ENCODE measurements at regions not wholly inside any gene's neighbourhood (a gene's known extent, or its start where the extent isn't known, plus 50 kb on each side); places are given as distances from the start of the nearest gene placed in this dataset.

GRCh38 chr13:58933475-58933874, 1230.3 kb downstream of the DIAPH3 start:
- TF ChIP-seq CTCF (IDR thresholded peaks at IDR 0.05; ENCODE audit: unreplicated experiment) = no peak
- Mint-ChIP-seq H3K36me3 (ENCODE audit: insufficient read depth, unreplicated experiment) (no peaks in the 10 kb centered on the region), H3K4me3 (ENCODE audit: low read depth, unreplicated experiment) (no peak overlapping the region), H3K9me3 (ENCODE audit: low read depth, unreplicated experiment) (no peaks in the 10 kb centered on the region), H3K4me1 (ENCODE audit: low read depth, unreplicated experiment) (no peaks in the 10 kb centered on the region), H3K27ac (ENCODE audit: unreplicated experiment) (no peak overlapping the region), H3K27me3 (ENCODE audit: unreplicated experiment) (no peaks in the 10 kb centered on the region)
- DNase-seq = no peak
- no TSS peak for BruUV-seq (replicated peaks)
- CTCF ChIA-PET = no interaction called here
- intact Hi-C loops (cut with micrococcal nuclease; ENCODE audit: unreplicated experiment) = no loop called here

GRCh38 chr13:58935689-58936088, 1228.0 kb downstream of the DIAPH3 start:
- no peaks in the 10 kb centered on the region for H3K36me3 Mint-ChIP-seq (ENCODE audit: insufficient read depth, unreplicated experiment)
- H3K27me3 Mint-ChIP-seq (ENCODE audit: unreplicated experiment) = no peaks in the 10 kb centered on the region
- BruUV-seq (replicated peaks) = no TSS peak
- no peaks in the 10 kb centered on the region for H3K9me3 Mint-ChIP-seq (ENCODE audit: low read depth, unreplicated experiment)
- CTCF ChIA-PET = no interaction called here
- H3K4me1 Mint-ChIP-seq (ENCODE audit: low read depth, unreplicated experiment) = no peaks in the 10 kb centered on the region
- TF ChIP-seq CTCF (IDR thresholded peaks at IDR 0.05; ENCODE audit: unreplicated experiment) = no peak
- no peak overlapping the region for H3K4me3 Mint-ChIP-seq (ENCODE audit: low read depth, unreplicated experiment)
- no peak overlapping the region for H3K27ac Mint-ChIP-seq (ENCODE audit: unreplicated experiment)
- intact Hi-C loops (cut with micrococcal nuclease; ENCODE audit: unreplicated experiment) = no loop called here
- DNase-seq = no peak

GRCh38 chr13:58946274-58946673, 1217.5 kb downstream of the DIAPH3 start:
- H3K27me3 Mint-ChIP-seq (ENCODE audit: unreplicated experiment) = no peaks in the 10 kb centered on the region
- H3K27ac Mint-ChIP-seq (ENCODE audit: unreplicated experiment) = no peak overlapping the region
- CTCF ChIA-PET = no interaction called here
- H3K4me3 Mint-ChIP-seq (ENCODE audit: low read depth, unreplicated experiment) = no peak overlapping the region
- H3K9me3 Mint-ChIP-seq (ENCODE audit: low read depth, unreplicated experiment) = peaks cover 2% of the 10 kb centered on the region
- TF ChIP-seq CTCF (IDR thresholded peaks at IDR 0.05; ENCODE audit: unreplicated experiment) = no peak
- intact Hi-C loops (cut with micrococcal nuclease; ENCODE audit: unreplicated experiment) = no loop called here
- BruUV-seq (replicated peaks) = no TSS peak
- H3K4me1 Mint-ChIP-seq (ENCODE audit: low read depth, unreplicated experiment) = no peaks in the 10 kb centered on the region
- no peaks in the 10 kb centered on the region for H3K36me3 Mint-ChIP-seq (ENCODE audit: insufficient read depth, unreplicated experiment)
- DNase-seq = no peak

- H3K27me3 Mint-ChIP-seq (ENCODE audit: unreplicated experiment) = no peaks in the 10 kb centered on the region
- no peaks in the 10 kb centered on the region for H3K9me3 Mint-ChIP-seq (ENCODE audit: low read depth, unreplicated experiment)
- CTCF ChIA-PET = no interaction called here
- DNase-seq = no peak
- no peak for TF ChIP-seq CTCF (IDR thresholded peaks at IDR 0.05; ENCODE audit: unreplicated experiment)
- BruUV-seq (replicated peaks) = no TSS peak
- no peaks in the 10 kb centered on the region for H3K4me1 Mint-ChIP-seq (ENCODE audit: low read depth, unreplicated experiment)
- no peak overlapping the region for H3K27ac Mint-ChIP-seq (ENCODE audit: unreplicated experiment)
- intact Hi-C loops (cut with micrococcal nuclease; ENCODE audit: unreplicated experiment) = no loop called here
- H3K4me3 Mint-ChIP-seq (ENCODE audit: low read depth, unreplicated experiment) = no peak overlapping the region
- no peaks in the 10 kb centered on the region for H3K36me3 Mint-ChIP-seq (ENCODE audit: insufficient read depth, unreplicated experiment)
These were observed 1214.1 kb downstream of the DIAPH3 start for GRCh38 chr13:58949646-58950045.

GRCh38 chr13:58950911-58951310, 1212.8 kb downstream of the DIAPH3 start:
- no TSS peak for BruUV-seq (replicated peaks)
- H3K36me3 Mint-ChIP-seq (ENCODE audit: insufficient read depth, unreplicated experiment) = no peaks in the 10 kb centered on the region
- no peaks in the 10 kb centered on the region for H3K9me3 Mint-ChIP-seq (ENCODE audit: low read depth, unreplicated experiment)
- H3K27me3 Mint-ChIP-seq (ENCODE audit: unreplicated experiment) = no peaks in the 10 kb centered on the region
- no peak for TF ChIP-seq CTCF (IDR thresholded peaks at IDR 0.05; ENCODE audit: unreplicated experiment)
- no peak for DNase-seq
- intact Hi-C loops (cut with micrococcal nuclease; ENCODE audit: unreplicated experiment) = no loop called here
- H3K4me3 Mint-ChIP-seq (ENCODE audit: low read depth, unreplicated experiment) = no peak overlapping the region
- H3K4me1 Mint-ChIP-seq (ENCODE audit: low read depth, unreplicated experiment) = no peaks in the 10 kb centered on the region
- H3K27ac Mint-ChIP-seq (ENCODE audit: unreplicated experiment) = no peak overlapping the region
- CTCF ChIA-PET = no interaction called here
